ENCODE measurements at regions not wholly inside any gene's neighbourhood (a gene's known extent, or its start where the extent isn't known, plus 50 kb on each side); places are given as distances from the start of the nearest gene placed in this dataset.

DNA sequence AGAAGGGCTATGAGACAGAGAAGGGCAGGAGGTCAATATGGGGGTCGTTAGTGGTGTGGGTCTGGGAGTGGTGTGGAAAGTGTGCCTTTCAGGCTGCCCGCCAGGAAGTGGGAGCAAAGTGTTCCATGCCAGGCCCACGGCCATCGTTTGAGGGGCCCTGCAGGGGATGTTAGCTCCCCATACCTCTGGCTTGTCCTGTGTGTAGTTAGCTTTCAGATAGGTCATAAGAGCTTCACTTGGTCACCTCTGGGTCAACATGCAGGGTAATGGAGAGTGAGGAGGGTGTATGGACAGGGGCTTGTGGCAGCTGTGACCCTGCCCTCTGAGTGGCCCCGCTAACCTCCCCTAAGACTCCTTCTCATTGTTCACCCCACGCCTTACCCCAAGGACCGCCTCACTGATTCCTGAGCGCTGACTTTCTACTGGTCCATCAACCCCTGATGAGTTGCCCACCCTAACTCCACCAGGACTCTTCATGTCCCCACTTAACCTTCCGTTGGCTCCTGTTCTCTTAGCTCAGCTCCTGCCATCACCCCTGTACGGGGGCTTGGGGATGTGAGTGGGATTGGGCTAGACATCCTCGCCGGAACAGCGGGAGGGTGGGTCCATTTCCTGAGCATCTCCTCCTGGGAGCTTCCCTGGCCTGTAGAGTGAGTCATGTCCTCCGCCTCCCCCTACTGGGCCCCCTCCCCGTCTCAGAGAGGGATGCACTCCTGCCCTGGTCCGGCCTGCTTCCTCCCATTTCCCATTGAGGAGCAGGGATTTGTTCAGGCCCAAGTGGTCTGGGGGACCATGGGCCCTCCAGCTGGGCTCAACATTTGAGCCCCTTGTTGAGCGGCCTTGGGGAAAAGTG lies 125.7 kb downstream of the FGF18 start:
- Mint-ChIP-seq H3K4me1 (peaks cover 9% of the 10 kb centered on the region), H3K27ac (no peak overlapping the region), H3K27me3 (ENCODE audit: low read depth) (peaks cover 6% of the 10 kb centered on the region; the same call in 1 of the 2 replicates), H3K36me3 (no peaks in the 10 kb centered on the region), H3K9me3 (peaks cover 7% of the 10 kb centered on the region; the same call in 1 of the 2 replicates), H3K4me3 (no peak overlapping the region)
- ChIA-PET POLR2A (no interaction called here), CTCF (interaction anchor here (1.1 to 1.2 kb wide), 3 partner anchors 10 to 126 kb away, joined by 3 read pairs; no protein-coding TSS in a partner anchor)
- ATAC-seq (0 out of 2 replicates have a peak, but pooled peaks have one; percentile 26), DNase-seq (ENCODE audit: low spot score) (no peak)
- TF ChIP-seq, protein P1, sequence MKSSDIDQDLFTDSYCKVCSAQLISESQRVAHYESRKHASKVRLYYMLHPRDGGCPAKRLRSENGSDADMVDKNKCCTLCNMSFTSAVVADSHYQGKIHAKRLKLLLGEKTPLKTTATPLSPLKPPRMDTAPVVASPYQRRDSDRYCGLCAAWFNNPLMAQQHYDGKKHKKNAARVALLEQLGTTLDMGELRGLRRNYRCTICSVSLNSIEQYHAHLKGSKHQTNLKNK (CRISPR knock-in tag; IDR thresholded peaks at IDR 0.05), result no peak
- TF ChIP-seq, protein P2, sequence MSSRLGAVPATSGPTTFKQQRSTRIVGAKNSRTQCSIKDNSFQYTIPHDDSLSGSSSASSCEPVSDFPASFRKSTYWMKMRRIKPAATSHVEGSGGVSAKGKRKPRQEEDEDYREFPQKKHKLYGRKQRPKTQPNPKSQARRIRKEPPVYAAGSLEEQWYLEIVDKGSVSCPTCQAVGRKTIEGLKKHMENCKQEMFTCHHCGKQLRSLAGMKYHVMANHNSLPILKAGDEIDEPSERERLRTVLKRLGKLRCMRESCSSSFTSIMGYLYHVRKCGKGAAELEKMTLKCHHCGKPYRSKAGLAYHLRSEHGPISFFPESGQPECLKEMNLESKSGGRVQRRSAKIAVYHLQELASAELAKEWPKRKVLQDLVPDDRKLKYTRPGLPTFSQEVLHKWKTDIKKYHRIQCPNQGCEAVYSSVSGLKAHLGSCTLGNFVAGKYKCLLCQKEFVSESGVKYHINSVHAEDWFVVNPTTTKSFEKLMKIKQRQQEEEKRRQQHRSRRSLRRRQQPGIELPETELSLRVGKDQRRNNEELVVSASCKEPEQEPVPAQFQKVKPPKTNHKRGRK (CRISPR knock-in tag; IDR thresholded peaks at IDR 0.05; ENCODE audit: borderline replicate concordance), result no peak
- TF ChIP-seq, protein P3, sequence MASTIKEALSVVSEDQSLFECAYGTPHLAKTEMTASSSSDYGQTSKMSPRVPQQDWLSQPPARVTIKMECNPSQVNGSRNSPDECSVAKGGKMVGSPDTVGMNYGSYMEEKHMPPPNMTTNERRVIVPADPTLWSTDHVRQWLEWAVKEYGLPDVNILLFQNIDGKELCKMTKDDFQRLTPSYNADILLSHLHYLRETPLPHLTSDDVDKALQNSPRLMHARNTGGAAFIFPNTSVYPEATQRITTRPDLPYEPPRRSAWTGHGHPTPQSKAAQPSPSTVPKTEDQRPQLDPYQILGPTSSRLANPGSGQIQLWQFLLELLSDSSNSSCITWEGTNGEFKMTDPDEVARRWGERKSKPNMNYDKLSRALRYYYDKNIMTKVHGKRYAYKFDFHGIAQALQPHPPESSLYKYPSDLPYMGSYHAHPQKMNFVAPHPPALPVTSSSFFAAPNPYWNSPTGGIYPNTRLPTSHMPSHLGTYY (CRISPR knock-in tag; IDR thresholded peaks at IDR 0.05), result no peak
- TF ChIP-seq CREM (CRISPR knock-in tag; IDR thresholded peaks at IDR 0.05) (no peak), NFYB (CRISPR knock-in tag; conservative IDR thresholded peaks at IDR 0.05; ENCODE audit: low read depth) (no peak), ZNF416 (CRISPR knock-in tag; IDR thresholded peaks at IDR 0.05) (no peak), ZNF671 (CRISPR knock-in tag; IDR thresholded peaks at IDR 0.05) (no peak), TCF7 (CRISPR knock-in tag; IDR thresholded peaks at IDR 0.05; ENCODE audit: low read depth) (no peak), RORB (CRISPR knock-in tag; IDR thresholded peaks at IDR 0.05) (no peak), ZNF138 (CRISPR knock-in tag; conservative IDR thresholded peaks at IDR 0.05) (no peak), TP53 (CRISPR knock-in tag; IDR thresholded peaks at IDR 0.05) (no peak)
- TF ChIP-seq, protein P4, sequence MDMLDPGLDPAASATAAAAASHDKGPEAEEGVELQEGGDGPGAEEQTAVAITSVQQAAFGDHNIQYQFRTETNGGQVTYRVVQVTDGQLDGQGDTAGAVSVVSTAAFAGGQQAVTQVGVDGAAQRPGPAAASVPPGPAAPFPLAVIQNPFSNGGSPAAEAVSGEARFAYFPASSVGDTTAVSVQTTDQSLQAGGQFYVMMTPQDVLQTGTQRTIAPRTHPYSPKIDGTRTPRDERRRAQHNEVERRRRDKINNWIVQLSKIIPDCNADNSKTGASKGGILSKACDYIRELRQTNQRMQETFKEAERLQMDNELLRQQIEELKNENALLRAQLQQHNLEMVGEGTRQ (CRISPR knock-in tag; IDR thresholded peaks at IDR 0.05), result no peak
- TF ChIP-seq, protein P5, sequence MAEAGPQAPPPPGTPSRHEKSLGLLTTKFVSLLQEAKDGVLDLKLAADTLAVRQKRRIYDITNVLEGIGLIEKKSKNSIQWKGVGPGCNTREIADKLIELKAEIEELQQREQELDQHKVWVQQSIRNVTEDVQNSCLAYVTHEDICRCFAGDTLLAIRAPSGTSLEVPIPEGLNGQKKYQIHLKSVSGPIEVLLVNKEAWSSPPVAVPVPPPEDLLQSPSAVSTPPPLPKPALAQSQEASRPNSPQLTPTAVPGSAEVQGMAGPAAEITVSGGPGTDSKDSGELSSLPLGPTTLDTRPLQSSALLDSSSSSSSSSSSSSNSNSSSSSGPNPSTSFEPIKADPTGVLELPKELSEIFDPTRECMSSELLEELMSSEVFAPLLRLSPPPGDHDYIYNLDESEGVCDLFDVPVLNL (CRISPR knock-in tag; IDR thresholded peaks at IDR 0.05; ENCODE audit: borderline replicate concordance, low read depth), result no peak
- TF ChIP-seq, protein P6, sequence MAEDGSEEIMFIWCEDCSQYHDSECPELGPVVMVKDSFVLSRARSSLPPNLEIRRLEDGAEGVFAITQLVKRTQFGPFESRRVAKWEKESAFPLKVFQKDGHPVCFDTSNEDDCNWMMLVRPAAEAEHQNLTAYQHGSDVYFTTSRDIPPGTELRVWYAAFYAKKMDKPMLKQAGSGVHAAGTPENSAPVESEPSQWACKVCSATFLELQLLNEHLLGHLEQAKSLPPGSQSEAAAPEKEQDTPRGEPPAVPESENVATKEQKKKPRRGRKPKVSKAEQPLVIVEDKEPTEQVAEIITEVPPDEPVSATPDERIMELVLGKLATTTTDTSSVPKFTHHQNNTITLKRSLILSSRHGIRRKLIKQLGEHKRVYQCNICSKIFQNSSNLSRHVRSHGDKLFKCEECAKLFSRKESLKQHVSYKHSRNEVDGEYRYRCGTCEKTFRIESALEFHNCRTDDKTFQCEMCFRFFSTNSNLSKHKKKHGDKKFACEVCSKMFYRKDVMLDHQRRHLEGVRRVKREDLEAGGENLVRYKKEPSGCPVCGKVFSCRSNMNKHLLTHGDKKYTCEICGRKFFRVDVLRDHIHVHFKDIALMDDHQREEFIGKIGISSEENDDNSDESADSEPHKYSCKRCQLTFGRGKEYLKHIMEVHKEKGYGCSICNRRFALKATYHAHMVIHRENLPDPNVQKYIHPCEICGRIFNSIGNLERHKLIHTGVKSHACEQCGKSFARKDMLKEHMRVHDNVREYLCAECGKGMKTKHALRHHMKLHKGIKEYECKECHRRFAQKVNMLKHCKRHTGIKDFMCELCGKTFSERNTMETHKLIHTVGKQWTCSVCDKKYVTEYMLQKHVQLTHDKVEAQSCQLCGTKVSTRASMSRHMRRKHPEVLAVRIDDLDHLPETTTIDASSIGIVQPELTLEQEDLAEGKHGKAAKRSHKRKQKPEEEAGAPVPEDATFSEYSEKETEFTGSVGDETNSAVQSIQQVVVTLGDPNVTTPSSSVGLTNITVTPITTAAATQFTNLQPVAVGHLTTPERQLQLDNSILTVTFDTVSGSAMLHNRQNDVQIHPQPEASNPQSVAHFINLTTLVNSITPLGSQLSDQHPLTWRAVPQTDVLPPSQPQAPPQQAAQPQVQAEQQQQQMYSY (CRISPR knock-in tag; IDR thresholded peaks at IDR 0.05), result no peak
- TF ChIP-seq, protein P7, sequence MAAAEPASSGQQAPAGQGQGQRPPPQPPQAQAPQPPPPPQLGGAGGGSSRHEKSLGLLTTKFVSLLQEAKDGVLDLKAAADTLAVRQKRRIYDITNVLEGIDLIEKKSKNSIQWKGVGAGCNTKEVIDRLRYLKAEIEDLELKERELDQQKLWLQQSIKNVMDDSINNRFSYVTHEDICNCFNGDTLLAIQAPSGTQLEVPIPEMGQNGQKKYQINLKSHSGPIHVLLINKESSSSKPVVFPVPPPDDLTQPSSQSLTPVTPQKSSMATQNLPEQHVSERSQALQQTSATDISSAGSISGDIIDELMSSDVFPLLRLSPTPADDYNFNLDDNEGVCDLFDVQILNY (CRISPR knock-in tag; IDR thresholded peaks at IDR 0.05), result no peak
- TF ChIP-seq, protein P8, sequence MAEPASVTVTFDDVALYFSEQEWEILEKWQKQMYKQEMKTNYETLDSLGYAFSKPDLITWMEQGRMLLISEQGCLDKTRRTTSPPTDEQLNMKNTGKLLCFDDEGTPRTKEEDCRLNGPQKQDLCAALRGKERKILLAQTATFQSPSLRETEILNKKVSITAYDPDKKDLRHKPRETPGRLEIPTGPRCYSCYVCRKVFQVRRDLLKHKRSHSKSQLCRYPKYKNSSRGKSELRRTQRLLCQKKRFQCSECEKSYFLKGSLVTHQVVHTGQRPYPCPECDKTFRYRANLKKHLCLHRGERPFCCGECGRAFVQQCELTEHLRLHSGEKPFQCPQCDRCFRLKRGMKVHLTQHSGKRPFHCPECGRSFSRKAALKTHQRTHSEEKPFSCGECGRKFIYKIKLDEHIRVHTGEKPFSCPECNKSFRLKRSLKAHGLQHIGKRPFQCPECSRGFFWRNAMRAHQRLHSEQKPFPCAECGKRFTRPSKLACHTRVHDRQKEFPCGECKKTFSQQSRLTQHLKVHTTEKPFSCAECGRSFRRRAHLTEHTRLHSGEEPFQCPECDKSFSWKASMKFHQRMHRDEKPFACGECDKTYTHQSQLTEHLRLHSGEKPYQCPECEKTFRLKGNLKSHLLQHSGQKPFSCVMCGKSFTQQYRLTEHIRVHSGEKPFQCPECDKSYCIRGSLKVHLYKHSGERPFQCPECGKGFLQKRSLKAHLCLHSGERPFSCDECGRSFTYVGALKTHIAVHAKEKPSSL (CRISPR knock-in tag; conservative IDR thresholded peaks at IDR 0.05), result no peak
- TF ChIP-seq, protein P9, sequence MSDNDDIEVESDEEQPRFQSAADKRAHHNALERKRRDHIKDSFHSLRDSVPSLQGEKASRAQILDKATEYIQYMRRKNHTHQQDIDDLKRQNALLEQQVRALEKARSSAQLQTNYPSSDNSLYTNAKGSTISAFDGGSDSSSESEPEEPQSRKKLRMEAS (CRISPR knock-in tag; IDR thresholded peaks at IDR 0.05), result no peak

Measured in WTC11 (cell line).